Gastrocnemius medialis (tissue), 4 donors: ENCODE measurements at regions not wholly inside any gene's neighbourhood (a gene's known extent, or its start where the extent isn't known, plus 50 kb on each side); places are given as distances from the start of the nearest gene placed in this dataset.

ENCODE experiments used
- ATAC-seq, 2 donors: fragments of 150-250 bp; one replicate each; pipeline ENCODE4 v1.9.1; 2016
- DNase-seq, 2 donors: peaks; one replicate each; pipeline ENCODE4 v3.0.0-alpha.2; 2019
- H3K27ac ChIP-seq, 4 donors: fragments of 200-600 bp; sonication (generic); 1 replicate in 1 of 4; 2 replicates in 3 of 4; pipeline ENCODE4 v1.5.1; 2016 to 2018; ENCODE audit warnings: mild to moderate bottlenecking in 2 of 4, moderate library complexity in 1 of 4
- H3K27me3 ChIP-seq, 3 donors: fragments of 200-600 bp; sonication (generic) in 2 of 3; 1 replicate in 1 of 3; 2 replicates in 2 of 3; pipeline versions ENCODE4 v1.5.1 to v1.6.0; 2016 to 2019; ENCODE audit warnings: mild to moderate bottlenecking in 1 of 3, moderate library complexity in 1 of 3
- H3K36me3 ChIP-seq, 2 donors: fragments of 200-600 bp; sonication (generic) in 1 of 2; one replicate each; pipeline ENCODE4 v1.5.1; 2017 to 2018
- H3K4me1 ChIP-seq, 2 donors: fragments of 200-600 bp; sonication (generic) in 1 of 2; one replicate each; pipeline ENCODE4 v1.5.1; 2016 to 2017; ENCODE audit warnings: mild to moderate bottlenecking in 2 of 2
- H3K4me3 ChIP-seq, 4 donors: fragments of 200-600 bp; sonication (generic) in 3 of 4; 1 replicate in 1 of 4; 2 replicates in 3 of 4; pipeline ENCODE4 v1.5.1; 2016 to 2019; ENCODE audit warnings: mild to moderate bottlenecking in 2 of 4
- H3K9me3 ChIP-seq, 3 donors: fragments of 200-600 bp; sonication (generic) in 2 of 3; 1 replicate in 1 of 3; 2 replicates in 2 of 3; pipeline ENCODE4 v1.5.1; 2016 to 2019
- CTCF ChIP-seq, 5 experiments: fragments of 450-650 bp in 3 of 5; fragments of 200-600 bp in 2 of 5; sonication (generic) in 2 of 5; IDR thresholded peaks in 4 of 5; conservative IDR thresholded peaks in 1 of 5; 1 replicate in 4 of 5; 2 replicates in 1 of 5; pipeline ENCODE4 v1.5.1; 2016 to 2019; ENCODE audit warnings: antibody characterized with exemption in 5 of 5, mild to moderate bottlenecking in 3 of 5, moderate library complexity in 3 of 5
- POLR2A ChIP-seq, 2 donors: fragments of 450-650 bp; IDR thresholded peaks; one replicate each; pipeline ENCODE4 v1.6.1; 2017; ENCODE audit warnings: antibody characterized with exemption in 2 of 2, mild to moderate bottlenecking in 2 of 2, moderate library complexity in 2 of 2
- in situ Hi-C, 4 donors: fragments of 200-750 bp; cut with MboI; loops; one replicate each; pipeline versions ENCODE4 v1.15.0 to v1.8.0; 2017; ENCODE audit warnings: low sequenced_read_pairs in 4 of 4
- intact Hi-C: fragments of 100-400 bp; cut with DNase I; formaldehyde crosslinking; loops from one replicate; pipeline ENCODE4 v1.15.1; 2023; ENCODE audit warnings: low total_unique reads

GRCh38 chr13:42409551-42409950 lies 137.6 kb downstream of the AKAP11 start:
- intact Hi-C loops = no loop called here
- ATAC-seq (no peak), DNase-seq (no peak)
- Histone ChIP-seq H3K4me3 (no peak overlapping the region), H3K27ac (no peak overlapping the region), H3K9me3 (no peaks in the 10 kb centered on the region), H3K36me3 (no peaks in the 10 kb centered on the region), H3K27me3 (no peaks in the 10 kb centered on the region), H3K4me1 (no peaks in the 10 kb centered on the region)
- in situ Hi-C loops = no loop called here
- TF ChIP-seq POLR2A (IDR thresholded peaks at IDR 0.05) (no peak), CTCF (IDR thresholded peaks at IDR 0.05 in 4 of 5, conservative IDR thresholded peaks at IDR 0.05 in 1 of 5) (no peak)

GRCh38 chr13:42412812-42413483 lies 141.0 kb downstream of the AKAP11 start:
- Histone ChIP-seq H3K4me1 (no peaks in the 10 kb centered on the region), H3K27me3 (no peaks in the 10 kb centered on the region), H3K4me3 (no peak overlapping the region), H3K9me3 (no peaks in the 10 kb centered on the region), H3K36me3 (no peaks in the 10 kb centered on the region), H3K27ac (no peak overlapping the region)
- in situ Hi-C loops (no loop called here), intact Hi-C loops (no loop called here)
- no peak for TF ChIP-seq POLR2A (IDR thresholded peaks at IDR 0.05)
- no peak for TF ChIP-seq CTCF (IDR thresholded peaks at IDR 0.05 in 4 of 5, conservative IDR thresholded peaks at IDR 0.05 in 1 of 5)
- DNase-seq = no peak
- no peak for ATAC-seq

- DNase-seq = no peak
- H3K36me3 ChIP-seq = no peaks in the 10 kb centered on the region
Observed at GRCh38 chr13:42413484-42413815, 141.5 kb downstream of the AKAP11 start.

GRCh38 chr13:42417626-42418025 lies 145.7 kb downstream of the AKAP11 start:
- Histone ChIP-seq H3K27me3 (no peaks in the 10 kb centered on the region), H3K36me3 (no peaks in the 10 kb centered on the region), H3K9me3 (no peaks in the 10 kb centered on the region), H3K27ac (no peak overlapping the region), H3K4me1 (no peaks in the 10 kb centered on the region), H3K4me3 (no peak overlapping the region)
- in situ Hi-C loops (no loop called here), intact Hi-C loops (no loop called here)
- DNase-seq = no peak
- no peak for ATAC-seq
- no peak for TF ChIP-seq POLR2A (IDR thresholded peaks at IDR 0.05)
- no peak for TF ChIP-seq CTCF (IDR thresholded peaks at IDR 0.05 in 4 of 5, conservative IDR thresholded peaks at IDR 0.05 in 1 of 5)

More at GRCh38 chr13:42413484-42413815, 141.5 kb downstream of the AKAP11 start:
- Histone ChIP-seq H3K9me3 (no peaks in the 10 kb centered on the region), H3K27ac (no peak overlapping the region), H3K4me3 (no peak overlapping the region), H3K4me1 (no peaks in the 10 kb centered on the region), H3K27me3 (no peaks in the 10 kb centered on the region)
- in situ Hi-C loops = no loop called here
- intact Hi-C loops = no loop called here
- TF ChIP-seq POLR2A (IDR thresholded peaks at IDR 0.05) (no peak), CTCF (IDR thresholded peaks at IDR 0.05 in 4 of 5, conservative IDR thresholded peaks at IDR 0.05 in 1 of 5) (no peak)
- ATAC-seq = no peak

GRCh38 chr13:42418184-42418583 lies 146.2 kb downstream of the AKAP11 start:
- H3K27ac ChIP-seq = no peak overlapping the region
- intact Hi-C loops = no loop called here
- H3K27me3 ChIP-seq = no peaks in the 10 kb centered on the region
- ATAC-seq = no peak
- no peaks in the 10 kb centered on the region for H3K4me1 ChIP-seq
- in situ Hi-C loops = no loop called here
- no peaks in the 10 kb centered on the region for H3K9me3 ChIP-seq
- no peaks in the 10 kb centered on the region for H3K36me3 ChIP-seq
- TF ChIP-seq POLR2A (IDR thresholded peaks at IDR 0.05) (no peak), CTCF (IDR thresholded peaks at IDR 0.05 in 4 of 5, conservative IDR thresholded peaks at IDR 0.05 in 1 of 5) (no peak)
- no peak for DNase-seq
- no peak overlapping the region for H3K4me3 ChIP-seq
